Parathyroid adenoma (tissue), 2 donors: ENCODE measurements at regions not wholly inside any gene's neighbourhood (a gene's known extent, or its start where the extent isn't known, plus 50 kb on each side); places are given as distances from the start of the nearest gene placed in this dataset.

Experiments used
- H2AFZ ChIP-seq: fragments of 300-600 bp; sonication (generic); one replicate; pipeline ENCODE4 v1.7.0; 2017; ENCODE audit warnings: antibody characterized with exemption, mild to moderate bottlenecking
- H3K27ac ChIP-seq: fragments of 300-600 bp; sonication (generic); one replicate; pipeline ENCODE4 v1.7.0; 2017
- H3K27me3 ChIP-seq: fragments of 300-600 bp; sonication (generic); one replicate; pipeline ENCODE4 v1.7.0; 2017; ENCODE audit warnings: low read length; ENCODE audit not compliant: control insufficient read depth, insufficient read depth
- H3K36me3 ChIP-seq: fragments of 300-600 bp; sonication (generic); one replicate; pipeline ENCODE4 v1.7.0; 2017; ENCODE audit warnings: low read length; ENCODE audit not compliant: control insufficient read depth, insufficient read depth
- H3K4me1 ChIP-seq: fragments of 300-600 bp; sonication (generic); one replicate; pipeline ENCODE4 v1.7.0; 2017; ENCODE audit warnings: control low read depth
- H3K4me2 ChIP-seq: fragments of 300-600 bp; sonication (generic); one replicate; pipeline ENCODE4 v1.7.0; 2017; ENCODE audit warnings: low read length
- H3K4me3 ChIP-seq: fragments of 300-600 bp; sonication (generic); one replicate; pipeline ENCODE4 v1.7.0; 2017; ENCODE audit warnings: low read depth, low read length
- H3K79me2 ChIP-seq: fragments of 300-600 bp; sonication (generic); one replicate; pipeline ENCODE4 v1.7.0; 2017; ENCODE audit warnings: control low read depth
- H3K9ac ChIP-seq: fragments of 300-600 bp; sonication (generic); one replicate; pipeline ENCODE4 v1.7.0; 2017; ENCODE audit warnings: mild to moderate bottlenecking
- H3K9me3 ChIP-seq: fragments of 300-600 bp; sonication (generic); one replicate; pipeline ENCODE4 v1.7.0; 2017; ENCODE audit warnings: low read length; ENCODE audit not compliant: control insufficient read depth
- TF ChIP-seq, protein P1 (sequence below): fragments of 300-600 bp; sonication (generic); IDR thresholded peaks from one replicate; pipeline ENCODE4 v1.7.0; 2017; ENCODE audit warnings: antibody characterized with exemption, mild to moderate bottlenecking
- donor health status: primary hyperparathyroidism.

DNA sequence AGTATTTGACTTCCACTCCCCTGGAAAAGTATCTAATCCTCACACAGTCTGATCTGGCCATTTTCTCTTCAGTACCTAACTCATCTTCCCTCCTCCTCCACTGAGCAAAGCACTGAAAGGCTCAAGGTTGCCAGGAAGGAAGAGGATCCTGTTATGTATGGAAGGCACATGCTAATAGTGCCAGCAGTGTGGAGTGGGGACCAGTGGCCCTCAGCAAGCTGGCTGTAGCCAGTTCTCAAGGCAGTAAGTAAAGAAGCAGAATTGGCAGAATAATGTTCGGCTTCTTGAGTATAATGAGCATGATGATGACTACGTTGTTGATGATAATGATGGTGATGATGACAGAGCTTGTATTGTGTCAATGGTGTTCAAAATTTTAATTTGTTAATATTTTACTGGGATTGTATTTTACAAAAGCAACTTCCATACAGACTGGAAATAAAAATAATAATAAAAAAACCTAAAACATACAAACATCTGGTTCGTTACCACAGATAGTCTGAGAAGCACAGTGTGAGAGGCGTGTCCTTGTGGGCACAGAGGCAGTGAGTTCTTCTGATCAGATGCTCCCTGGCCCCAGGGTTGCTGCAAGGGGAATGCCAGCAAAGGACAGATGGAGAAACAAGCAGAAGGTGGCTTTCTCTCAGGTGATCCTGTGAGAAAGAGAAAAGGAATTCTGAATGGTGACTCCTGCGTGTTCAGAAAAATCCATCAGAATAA, 528.8 kb downstream of the CMPK2 start:
- TF ChIP-seq, protein P1, sequence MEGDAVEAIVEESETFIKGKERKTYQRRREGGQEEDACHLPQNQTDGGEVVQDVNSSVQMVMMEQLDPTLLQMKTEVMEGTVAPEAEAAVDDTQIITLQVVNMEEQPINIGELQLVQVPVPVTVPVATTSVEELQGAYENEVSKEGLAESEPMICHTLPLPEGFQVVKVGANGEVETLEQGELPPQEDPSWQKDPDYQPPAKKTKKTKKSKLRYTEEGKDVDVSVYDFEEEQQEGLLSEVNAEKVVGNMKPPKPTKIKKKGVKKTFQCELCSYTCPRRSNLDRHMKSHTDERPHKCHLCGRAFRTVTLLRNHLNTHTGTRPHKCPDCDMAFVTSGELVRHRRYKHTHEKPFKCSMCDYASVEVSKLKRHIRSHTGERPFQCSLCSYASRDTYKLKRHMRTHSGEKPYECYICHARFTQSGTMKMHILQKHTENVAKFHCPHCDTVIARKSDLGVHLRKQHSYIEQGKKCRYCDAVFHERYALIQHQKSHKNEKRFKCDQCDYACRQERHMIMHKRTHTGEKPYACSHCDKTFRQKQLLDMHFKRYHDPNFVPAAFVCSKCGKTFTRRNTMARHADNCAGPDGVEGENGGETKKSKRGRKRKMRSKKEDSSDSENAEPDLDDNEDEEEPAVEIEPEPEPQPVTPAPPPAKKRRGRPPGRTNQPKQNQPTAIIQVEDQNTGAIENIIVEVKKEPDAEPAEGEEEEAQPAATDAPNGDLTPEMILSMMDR: no peak
- no peaks in the 10 kb centered on the region for H3K36me3 ChIP-seq
- no peak overlapping the region for H3K9ac ChIP-seq
- H2AFZ ChIP-seq: no peak overlapping the region
- no peaks in the 10 kb centered on the region for H3K4me1 ChIP-seq
- H3K79me2 ChIP-seq: no peaks in the 10 kb centered on the region
- H3K27ac ChIP-seq: no peak overlapping the region
- H3K9me3 ChIP-seq: no peaks in the 10 kb centered on the region
- H3K4me3 ChIP-seq: no peak overlapping the region
- no peak overlapping the region for H3K4me2 ChIP-seq
- H3K27me3 ChIP-seq: no peaks in the 10 kb centered on the region

DNA sequence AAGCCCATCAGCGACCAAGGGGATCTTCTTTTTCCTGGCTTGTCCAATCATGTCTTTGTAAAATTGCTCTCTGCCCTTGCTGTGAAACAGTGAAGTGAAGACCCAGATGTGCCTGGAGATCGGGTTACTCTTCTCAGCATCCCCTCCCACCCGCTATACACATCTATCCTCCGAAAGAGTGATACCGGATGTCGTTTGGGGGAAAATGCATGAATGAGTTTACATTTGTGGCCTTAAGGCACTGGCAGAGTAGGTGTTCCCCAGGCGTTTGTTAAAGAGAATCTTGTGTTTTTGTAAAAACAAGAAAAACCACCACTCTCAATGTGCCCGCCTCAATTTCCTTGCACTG, 528.3 kb downstream of the CMPK2 start:
- H3K27me3 ChIP-seq: no peaks in the 10 kb centered on the region
- H3K9ac ChIP-seq: no peak overlapping the region
- no peaks in the 10 kb centered on the region for H3K4me1 ChIP-seq
- no peak overlapping the region for H3K4me3 ChIP-seq
- no peak overlapping the region for H2AFZ ChIP-seq
- no peaks in the 10 kb centered on the region for H3K79me2 ChIP-seq
- H3K27ac ChIP-seq: no peak overlapping the region
- H3K9me3 ChIP-seq: no peaks in the 10 kb centered on the region
- TF ChIP-seq, protein P1: no peak
- no peaks in the 10 kb centered on the region for H3K36me3 ChIP-seq
- H3K4me2 ChIP-seq: no peak overlapping the region

GRCh38 chr2:6341588-6342129, 524.0 kb downstream of the CMPK2 start:
- Histone ChIP-seq H3K9ac (no peak overlapping the region), H3K4me2 (no peak overlapping the region), H2AFZ (no peak overlapping the region), H3K79me2 (no peaks in the 10 kb centered on the region), H3K4me1 (no peaks in the 10 kb centered on the region), H3K36me3 (no peaks in the 10 kb centered on the region), H3K27ac (no peak overlapping the region), H3K4me3 (no peak overlapping the region), H3K27me3 (no peaks in the 10 kb centered on the region), H3K9me3 (no peaks in the 10 kb centered on the region)
- TF ChIP-seq, protein P1: no peak

- H3K4me1 ChIP-seq: no peaks in the 10 kb centered on the region
- no peaks in the 10 kb centered on the region for H3K79me2 ChIP-seq
- no peaks in the 10 kb centered on the region for H3K9me3 ChIP-seq
- no peak overlapping the region for H3K9ac ChIP-seq
- H3K27ac ChIP-seq: no peak overlapping the region
- no peaks in the 10 kb centered on the region for H3K27me3 ChIP-seq
- TF ChIP-seq, protein P1: no peak
- H3K4me3 ChIP-seq: no peak overlapping the region
- no peak overlapping the region for H3K4me2 ChIP-seq
- no peaks in the 10 kb centered on the region for H3K36me3 ChIP-seq
- H2AFZ ChIP-seq: no peak overlapping the region
These were observed 523.3 kb downstream of the CMPK2 start for GRCh38 chr2:6342273-6342920.
